NOMO-1 (cell line): ENCODE measurements at regions not wholly inside any gene's neighbourhood (a gene's known extent, or its start where the extent isn't known, plus 50 kb on each side); places are given as distances from the start of the nearest gene placed in this dataset.

Experiments used
- DNase-seq, 2 experiments: peaks; one replicate each; lab custom pipeline; 2025; ENCODE audit not compliant: unreplicated experiment in 2 of 2; lab: John Stamatoyannopoulos, UW

DNA sequence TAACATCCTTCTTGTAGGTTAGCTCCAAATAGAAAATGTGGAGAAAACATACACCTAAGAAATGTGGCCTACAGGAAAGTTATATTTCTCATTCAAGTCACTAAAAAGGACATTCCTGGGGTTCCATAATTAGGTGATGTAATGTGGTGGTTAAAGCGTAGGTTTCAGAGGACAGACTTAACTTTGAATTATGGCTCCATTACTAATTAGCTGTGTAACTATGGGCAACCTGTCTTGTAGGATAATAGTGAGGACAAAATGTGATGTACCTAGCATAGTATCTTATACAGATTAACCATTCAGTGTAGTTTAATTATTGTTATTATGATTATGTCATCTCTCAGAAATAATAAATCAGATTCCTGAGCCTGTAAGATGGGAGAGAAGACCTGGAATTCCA lies 602.5 kb downstream of the TSN start:
- DNase-seq: no peak

DNA sequence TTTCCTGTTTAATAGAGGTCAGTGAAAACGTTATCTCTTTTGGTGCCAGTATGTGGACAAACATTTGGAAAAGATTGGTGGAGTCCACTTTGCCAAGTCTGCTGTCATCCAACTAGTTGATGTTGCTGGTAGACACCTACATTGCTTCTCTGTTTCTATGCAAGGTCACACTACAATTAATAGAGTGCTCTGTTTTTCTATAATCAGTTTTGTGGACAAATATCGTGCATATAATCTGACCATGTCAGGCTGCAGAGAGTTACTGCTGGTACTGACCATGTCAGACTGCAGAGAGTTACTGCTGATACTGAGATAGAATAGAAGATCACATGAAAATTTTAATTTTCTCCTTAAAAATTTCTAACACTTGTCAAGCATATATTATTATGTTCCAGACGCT lies 603.3 kb downstream of the TSN start:
- no peak for DNase-seq

GRCh38 chr2:122363885-122364284 lies 608.4 kb downstream of the TSN start:
- no peak for DNase-seq

GRCh38 chr2:122366427-122366826 lies 611.0 kb downstream of the TSN start:
- DNase-seq: no peak

- no peak for DNase-seq
Observed at GRCh38 chr2:122366969-122367645, 611.7 kb downstream of the TSN start.

GRCh38 chr2:122367646-122368010 lies 612.2 kb downstream of the TSN start:
- DNase-seq: no peak

DNA sequence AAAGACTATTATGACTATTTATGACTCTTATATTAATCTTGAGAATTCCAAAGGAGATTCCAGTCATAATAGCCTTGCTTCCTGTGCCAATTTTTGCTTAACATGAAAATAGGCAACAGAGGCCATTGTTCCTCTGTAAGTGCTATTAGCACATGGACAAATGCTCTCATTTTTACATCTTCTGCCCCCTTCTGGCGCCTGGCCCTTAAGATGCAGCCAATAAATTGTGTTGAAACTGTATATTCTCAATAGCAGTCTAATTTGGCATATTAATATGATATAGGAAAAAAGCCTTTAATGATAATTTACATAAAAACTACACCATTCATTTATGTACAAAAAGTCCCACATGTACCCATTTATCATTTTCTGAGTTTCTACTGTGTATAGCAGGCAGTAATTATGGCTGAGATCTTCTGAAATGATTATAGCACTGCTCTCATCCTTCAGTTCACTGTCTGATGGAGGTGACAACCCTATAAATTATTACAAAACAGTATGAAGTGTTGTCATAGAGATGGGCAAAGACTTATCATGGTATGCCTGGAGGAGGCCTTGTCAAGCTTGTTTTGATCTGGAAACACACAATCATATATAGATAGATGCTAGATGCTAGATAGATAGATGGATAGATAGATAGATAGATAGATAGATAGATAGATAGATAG lies 613.3 kb downstream of the TSN start:
- DNase-seq: no peak

- no peak for DNase-seq
Observed at GRCh38 chr2:122378521-122378920, 623.1 kb downstream of the TSN start.

DNA sequence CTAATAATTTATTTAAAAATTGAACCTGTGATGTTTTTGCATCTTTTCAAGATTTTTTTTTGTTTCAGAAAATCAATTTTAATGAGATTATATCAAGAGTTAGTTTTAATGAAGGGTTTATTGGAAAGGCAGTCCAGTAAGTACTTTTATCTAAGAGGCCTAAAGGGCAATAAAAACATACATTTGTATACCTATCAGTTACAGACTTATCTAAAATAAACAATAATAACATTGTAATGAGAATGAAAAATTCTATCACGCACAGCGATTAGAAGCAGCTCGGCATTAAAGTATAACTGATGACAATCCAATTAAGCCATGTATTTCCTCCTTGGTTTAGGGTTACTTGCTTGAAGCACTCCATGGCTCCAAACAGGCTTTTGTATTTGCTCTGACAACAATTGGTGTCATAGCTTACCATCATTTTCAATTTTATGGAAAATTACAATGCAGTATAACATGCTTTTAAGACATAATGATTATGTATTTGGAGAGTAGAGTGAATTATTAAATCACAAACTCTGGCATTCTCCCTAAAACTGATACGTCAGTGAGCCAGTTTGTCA lies 629.4 kb downstream of the TSN start:
- no peak for DNase-seq

DNA sequence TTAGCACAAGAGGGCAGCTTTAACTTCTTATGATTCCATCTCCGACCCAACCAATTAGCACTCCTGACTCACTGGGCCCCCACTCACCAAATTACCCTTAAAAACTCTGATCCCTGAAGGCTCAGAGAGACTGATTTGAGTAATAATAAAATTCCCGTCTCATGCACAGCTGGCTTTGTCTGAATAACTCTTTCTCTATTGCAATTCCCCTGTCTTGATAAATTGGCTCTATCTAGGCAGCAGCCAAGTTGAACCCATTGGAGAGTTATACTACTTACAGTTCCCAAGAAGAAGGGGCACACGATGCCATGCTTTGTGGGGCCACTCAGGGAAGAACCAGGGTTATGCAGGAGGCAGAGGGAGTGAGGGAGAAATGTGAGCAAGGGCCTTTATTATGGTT lies 632.8 kb downstream of the TSN start:
- no peak for DNase-seq

DNA sequence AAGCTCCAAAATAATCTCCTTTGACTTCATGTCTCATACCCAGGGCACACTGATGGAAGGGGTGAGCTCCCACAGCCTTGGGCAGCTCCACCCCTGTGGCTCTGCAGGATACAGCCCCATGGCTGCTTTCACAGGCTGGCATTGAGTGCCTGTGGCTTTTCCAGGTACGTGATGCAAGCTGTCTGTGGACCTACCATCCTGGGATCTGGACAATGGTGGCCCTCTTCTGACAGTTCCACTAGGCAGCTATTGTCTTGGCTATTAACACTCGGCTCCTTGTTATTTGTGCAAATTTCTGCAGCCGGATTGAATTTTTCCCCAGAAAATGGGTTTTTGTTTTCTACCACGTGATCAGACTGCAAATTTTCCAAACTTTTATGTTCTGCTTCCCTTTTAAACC lies 634.2 kb downstream of the TSN start:
- no peak for DNase-seq

DNA sequence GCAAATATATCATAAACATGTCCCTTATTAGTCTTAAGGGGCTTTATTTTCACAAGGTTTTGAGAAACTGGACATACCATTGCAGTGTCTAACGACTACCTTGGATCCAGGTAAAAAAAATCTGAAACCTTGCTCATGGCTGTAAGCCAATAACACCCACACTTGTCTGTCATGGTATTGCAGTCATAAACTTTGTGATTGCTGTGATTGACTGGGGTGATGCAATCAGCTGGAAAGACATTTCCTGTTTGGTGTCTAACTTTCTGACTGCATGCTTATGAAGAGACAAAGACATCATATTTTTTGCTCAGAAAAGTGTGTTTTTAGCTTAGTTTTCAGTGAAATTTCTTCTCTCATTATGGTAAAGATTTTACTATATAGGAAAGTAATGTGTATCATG lies 635.0 kb downstream of the TSN start:
- no peak for DNase-seq

GRCh38 chr2:122391726-122392125 lies 636.3 kb downstream of the TSN start:
- no peak for DNase-seq

GRCh38 chr2:122395687-122396086 lies 640.2 kb downstream of the TSN start:
- no peak for DNase-seq

- DNase-seq: no peak
Observed at GRCh38 chr2:122411231-122411630, 655.8 kb downstream of the TSN start.

DNA sequence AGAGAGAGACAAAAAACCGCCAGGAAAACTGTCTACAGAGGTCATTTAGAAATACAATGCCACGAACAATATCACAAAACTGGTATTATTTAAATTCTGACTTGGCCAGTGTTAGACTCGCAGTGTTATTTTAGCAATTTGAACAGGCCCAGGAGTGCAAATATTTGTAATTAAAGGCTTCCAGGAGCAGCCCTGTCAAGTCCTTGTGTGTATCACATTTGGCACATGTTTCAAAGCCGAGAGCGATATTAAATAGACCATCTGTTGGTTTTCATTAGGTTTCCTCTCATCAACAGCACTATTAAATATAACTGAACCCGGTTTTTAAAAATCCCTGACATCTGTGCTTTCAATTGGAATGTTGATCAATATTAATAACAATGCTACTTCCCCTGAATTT lies 656.9 kb downstream of the TSN start:
- DNase-seq: no peak

DNA sequence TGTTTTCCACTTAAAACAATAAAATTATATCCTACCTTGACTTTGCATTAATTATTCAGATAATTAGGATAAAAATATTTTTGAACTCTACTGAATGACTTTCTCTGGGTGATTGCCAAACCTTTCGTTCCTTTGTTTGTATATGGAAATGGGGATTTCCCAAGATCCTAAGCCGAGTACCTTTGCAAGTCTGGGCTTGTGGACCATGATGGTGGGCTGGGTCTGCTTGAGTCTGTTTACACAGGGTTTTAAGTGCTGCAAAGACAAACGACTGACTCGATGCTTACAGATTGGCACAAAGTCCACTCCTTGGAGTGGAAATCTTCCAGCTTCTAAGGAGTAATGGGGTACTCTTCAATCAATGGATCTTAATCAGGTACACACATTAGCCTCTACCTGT lies 659.5 kb downstream of the TSN start:
- no peak for DNase-seq

DNA sequence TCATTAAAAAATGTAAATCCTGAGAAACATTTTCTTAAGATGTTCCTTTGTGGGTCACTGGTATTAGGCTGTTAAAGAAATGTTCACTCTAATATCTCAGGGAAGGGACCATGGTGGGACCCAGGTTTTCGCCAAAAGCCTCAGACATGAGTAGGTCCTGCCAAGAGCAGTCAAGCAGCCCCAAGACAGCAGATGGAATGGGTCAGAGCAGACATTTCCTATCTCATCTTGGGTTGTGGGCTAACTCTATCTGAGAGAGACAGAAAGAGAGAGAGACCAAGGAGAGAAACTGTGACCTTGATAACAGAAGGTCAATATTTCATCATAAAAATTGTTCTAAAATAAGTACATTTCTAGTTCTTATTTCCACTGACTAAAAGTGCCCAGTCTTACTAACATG lies 661.7 kb downstream of the TSN start:
- DNase-seq: no peak

GRCh38 chr2:122421775-122422174 lies 666.3 kb downstream of the TSN start:
- no peak for DNase-seq

DNA sequence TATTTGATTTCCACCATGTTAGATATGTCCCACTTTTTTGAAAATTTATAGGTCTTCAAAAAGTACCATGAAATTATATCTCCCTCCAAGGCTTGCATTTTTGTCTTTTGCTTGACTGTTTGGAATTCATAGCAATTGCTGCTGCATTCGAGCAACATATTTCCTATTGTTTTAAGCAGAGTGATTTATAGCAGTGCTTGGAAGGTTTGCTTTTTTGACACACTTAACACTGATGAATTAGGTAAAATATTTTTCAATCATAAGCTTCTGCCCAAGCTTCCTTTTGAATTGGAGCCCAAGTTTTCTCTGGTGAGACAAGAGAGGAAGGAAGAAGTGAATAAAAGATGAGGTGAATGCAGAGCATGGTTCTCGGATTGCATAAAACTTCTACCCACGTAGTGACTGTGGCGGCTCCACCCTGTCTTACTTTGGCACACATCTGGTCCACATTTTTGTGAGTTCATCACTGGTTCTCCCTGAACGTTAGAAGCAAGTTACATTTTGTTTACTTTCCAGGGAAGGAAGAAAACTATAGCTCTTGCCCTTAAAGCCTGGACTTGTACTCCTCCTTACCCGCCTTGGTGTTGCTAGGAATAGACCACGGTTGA lies 667.0 kb downstream of the TSN start:
- DNase-seq: no peak

GRCh38 chr2:122423934-122424333 lies 668.5 kb downstream of the TSN start:
- no peak for DNase-seq

- no peak for DNase-seq
Observed at GRCh38 chr2:122433123-122433754, 677.8 kb downstream of the TSN start.
